AG09319 (cell line): ENCODE measurements at regions not wholly inside any gene's neighbourhood (a gene's known extent, or its start where the extent isn't known, plus 50 kb on each side); places are given as distances from the start of the nearest gene placed in this dataset.
A peak's percentile ranks its signal among the peaks of the same experiment; 100 is the strongest.

ENCODE experiments used
- DNase-seq: peaks from one replicate; pipeline ENCODE4 v3.0.0-alpha.2; 2010; ENCODE audit warnings: low read depth; ENCODE audit errors: extremely low read depth
- TF ChIP-seq, protein P1 (sequence below): IDR thresholded peaks from 2 replicates; pipeline ENCODE4 v1.5.1; 2011; ENCODE audit warnings: low read depth, mild to moderate bottlenecking, inconsistent platforms, low read length, moderate library complexity

DNA sequence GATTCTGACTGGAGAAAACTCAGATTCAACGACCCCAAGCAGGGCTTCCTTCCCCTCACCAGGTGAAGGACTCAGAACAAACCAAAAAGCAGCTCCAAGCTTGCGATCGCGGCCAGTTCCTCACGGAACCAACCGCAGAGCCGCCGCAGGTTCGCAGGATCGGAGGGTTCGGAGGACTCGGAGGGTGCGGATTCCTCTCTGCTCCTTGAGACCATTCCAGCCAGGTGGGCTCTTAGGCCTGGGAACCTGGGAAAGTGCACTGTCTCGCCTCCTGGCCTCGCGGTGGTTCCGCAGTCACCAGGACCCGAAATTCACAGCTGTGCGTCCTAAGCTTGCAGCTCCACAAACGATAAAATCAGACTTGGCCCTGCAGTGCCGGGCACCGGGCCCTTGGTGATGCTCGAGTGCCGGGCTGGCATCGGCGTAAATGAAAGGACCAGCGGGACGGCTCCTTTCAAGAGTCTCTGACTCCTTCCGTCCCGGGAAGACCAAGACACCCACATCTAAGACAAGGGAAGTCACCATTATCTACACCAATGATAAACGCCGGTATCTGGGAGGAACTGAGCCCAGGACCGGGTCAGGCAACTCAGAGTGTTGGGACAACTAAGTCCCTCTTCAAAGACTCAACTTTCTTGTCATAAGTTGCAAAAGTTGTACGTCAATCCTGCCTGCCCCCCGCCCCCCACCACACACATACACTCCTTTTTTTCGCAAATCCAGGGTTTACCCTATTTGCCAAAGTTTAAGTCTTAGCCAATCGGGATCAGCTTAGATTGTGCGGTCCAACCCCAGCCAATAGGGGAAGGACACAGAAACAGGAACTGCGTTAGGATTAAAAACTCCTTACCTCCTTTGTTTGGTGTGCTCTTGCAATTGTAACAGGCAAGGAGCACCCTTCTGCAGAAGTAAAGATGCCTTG, 69.8 kb upstream of the PRSS16 start:
- TF ChIP-seq, protein P1, sequence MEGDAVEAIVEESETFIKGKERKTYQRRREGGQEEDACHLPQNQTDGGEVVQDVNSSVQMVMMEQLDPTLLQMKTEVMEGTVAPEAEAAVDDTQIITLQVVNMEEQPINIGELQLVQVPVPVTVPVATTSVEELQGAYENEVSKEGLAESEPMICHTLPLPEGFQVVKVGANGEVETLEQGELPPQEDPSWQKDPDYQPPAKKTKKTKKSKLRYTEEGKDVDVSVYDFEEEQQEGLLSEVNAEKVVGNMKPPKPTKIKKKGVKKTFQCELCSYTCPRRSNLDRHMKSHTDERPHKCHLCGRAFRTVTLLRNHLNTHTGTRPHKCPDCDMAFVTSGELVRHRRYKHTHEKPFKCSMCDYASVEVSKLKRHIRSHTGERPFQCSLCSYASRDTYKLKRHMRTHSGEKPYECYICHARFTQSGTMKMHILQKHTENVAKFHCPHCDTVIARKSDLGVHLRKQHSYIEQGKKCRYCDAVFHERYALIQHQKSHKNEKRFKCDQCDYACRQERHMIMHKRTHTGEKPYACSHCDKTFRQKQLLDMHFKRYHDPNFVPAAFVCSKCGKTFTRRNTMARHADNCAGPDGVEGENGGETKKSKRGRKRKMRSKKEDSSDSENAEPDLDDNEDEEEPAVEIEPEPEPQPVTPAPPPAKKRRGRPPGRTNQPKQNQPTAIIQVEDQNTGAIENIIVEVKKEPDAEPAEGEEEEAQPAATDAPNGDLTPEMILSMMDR = peak; percentile 46
- DNase-seq = peak; percentile 71

- TF ChIP-seq, protein P1 = no peak
- DNase-seq = no peak
These were observed 69.1 kb upstream of the PRSS16 start for GRCh38 chr6:27178407-27178730.

- no peak for DNase-seq
- TF ChIP-seq, protein P1 = no peak
These were observed 68.6 kb upstream of the PRSS16 start for GRCh38 chr6:27178860-27179259.

GRCh38 chr6:27183060-27183832, 64.3 kb upstream of the PRSS16 start:
- DNase-seq = no peak
- TF ChIP-seq, protein P1 = no peak

- TF ChIP-seq, protein P1 = no peak
These were observed 60.1 kb upstream of the PRSS16 start for GRCh38 chr6:27187231-27188060.

DNA sequence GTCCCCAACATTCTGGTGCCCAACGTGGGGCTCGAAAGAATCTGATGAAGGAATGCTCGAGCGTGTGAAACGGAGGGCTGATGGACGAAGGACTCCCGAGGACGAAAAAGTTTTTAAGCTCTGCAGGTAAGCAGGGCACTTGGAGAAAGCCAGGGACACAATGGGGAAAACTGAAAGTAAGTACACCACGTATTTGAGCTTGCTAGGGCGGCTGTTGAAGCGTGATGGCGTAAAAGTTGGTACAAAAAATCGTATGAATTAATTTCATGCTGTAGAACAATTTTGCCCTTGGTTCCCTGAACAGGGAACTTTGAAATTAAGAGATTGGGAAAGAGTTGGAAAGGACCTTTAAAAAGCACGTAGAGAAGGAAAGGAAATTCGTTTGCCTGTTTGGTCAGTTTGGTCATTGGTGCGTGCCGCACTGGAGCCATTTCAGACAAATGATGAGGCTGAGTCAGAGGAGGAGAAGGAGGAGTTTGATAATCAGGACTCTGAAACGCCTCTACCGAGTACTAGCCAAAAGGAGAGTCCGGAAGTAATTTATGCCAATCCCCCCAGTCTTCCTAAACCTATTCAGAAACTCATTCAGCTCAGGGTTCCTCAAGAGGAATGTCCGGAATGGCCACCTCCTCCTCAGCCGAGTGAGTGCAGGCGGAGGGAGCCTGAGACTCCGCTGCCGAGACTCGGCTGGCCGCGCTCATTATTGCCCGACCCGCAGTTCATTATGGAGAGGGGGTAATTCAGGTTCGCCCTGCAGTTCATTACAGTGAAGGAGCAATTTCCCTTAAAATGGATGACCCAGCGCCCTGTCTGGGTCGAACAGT, 59.2 kb upstream of the PRSS16 start:
- DNase-seq = peak; percentile 43
- TF ChIP-seq, protein P1 = no peak

More at GRCh38 chr6:27187231-27188060, 60.1 kb upstream of the PRSS16 start:
- DNase-seq = no peak
